Activated CD8-positive, alpha-beta memory T cell treated with anti-CD3 and anti-CD28 coated beads for 36 hours (primary cell): ENCODE measurements at regions not wholly inside any gene's neighbourhood (a gene's known extent, or its start where the extent isn't known, plus 50 kb on each side); places are given as distances from the start of the nearest gene placed in this dataset.

Source experiments
- CTCF ChIA-PET: fragments of 350-600 bp; sonication (Branson Sonifier 250); formaldehyde crosslinking; loops from one replicate; lab custom pipeline; 2021; ENCODE audit warnings: antibody characterized with exemption; lab: Charles Lee
- POLR2A ChIA-PET: fragments of 350-600 bp; sonication (Branson Sonifier 250); formaldehyde crosslinking; loops from one replicate; lab custom pipeline; 2021; ENCODE audit warnings: antibody characterized with exemption; lab: Charles Lee

- ChIA-PET POLR2A (no interaction called here), CTCF (no interaction called here)
Observed at GRCh38 chr5:143501310-143502044, 98.0 kb upstream of the NR3C1 start.

GRCh38 chr5:143499480-143500114 is 96.1 kb upstream of the NR3C1 start:
- POLR2A ChIA-PET, result no interaction called here
- CTCF ChIA-PET, result no interaction called here

GRCh38 chr5:143498821-143499220 is 95.3 kb upstream of the NR3C1 start:
- POLR2A ChIA-PET, result no interaction called here
- CTCF ChIA-PET, result no interaction called here

GRCh38 chr5:143497749-143498148 is 94.3 kb upstream of the NR3C1 start:
- ChIA-PET CTCF (no interaction called here), POLR2A (no interaction called here)

- ChIA-PET CTCF (no interaction called here), POLR2A (no interaction called here)
Observed at GRCh38 chr5:143496943-143497342, 93.5 kb upstream of the NR3C1 start.

GRCh38 chr5:143495821-143496275 is 92.4 kb upstream of the NR3C1 start:
- ChIA-PET POLR2A (interaction anchor here (0.6 kb wide), 1 partner anchor 862 kb away, joined by 3 read pairs; no protein-coding TSS in a partner anchor), CTCF (no interaction called here)

- ChIA-PET CTCF (no interaction called here), POLR2A (no interaction called here)
Observed at GRCh38 chr5:143495110-143495509, 91.6 kb upstream of the NR3C1 start.

GRCh38 chr5:143494595-143494994 is 91.1 kb upstream of the NR3C1 start:
- POLR2A ChIA-PET, result no interaction called here
- CTCF ChIA-PET, result no interaction called here

- ChIA-PET CTCF (no interaction called here), POLR2A (no interaction called here)
Observed at GRCh38 chr5:143494162-143494561, 90.7 kb upstream of the NR3C1 start.

GRCh38 chr5:143492783-143493182 is 89.3 kb upstream of the NR3C1 start:
- ChIA-PET CTCF (no interaction called here), POLR2A (no interaction called here)

GRCh38 chr5:143491646-143492045 is 88.2 kb upstream of the NR3C1 start:
- ChIA-PET POLR2A (no interaction called here), CTCF (no interaction called here)

- ChIA-PET CTCF (no interaction called here), POLR2A (no interaction called here)
Observed at GRCh38 chr5:143488381-143488780, 84.9 kb upstream of the NR3C1 start.

GRCh38 chr5:143484601-143485000 is 81.1 kb upstream of the NR3C1 start:
- CTCF ChIA-PET, result no interaction called here
- POLR2A ChIA-PET, result no interaction called here

- CTCF ChIA-PET, result no interaction called here
- POLR2A ChIA-PET, result no interaction called here
Observed at GRCh38 chr5:143481697-143482531, 78.4 kb upstream of the NR3C1 start.

GRCh38 chr5:143480001-143480400 is 76.5 kb upstream of the NR3C1 start:
- POLR2A ChIA-PET, result no interaction called here
- CTCF ChIA-PET, result no interaction called here

GRCh38 chr5:143479394-143479793 is 75.9 kb upstream of the NR3C1 start:
- CTCF ChIA-PET, result no interaction called here
- POLR2A ChIA-PET, result no interaction called here

GRCh38 chr5:143476601-143477211 is 73.2 kb upstream of the NR3C1 start:
- ChIA-PET CTCF (interaction anchor here (0.6 kb wide), 1 partner anchor 344 kb away, joined by 3 read pairs; no protein-coding TSS in a partner anchor), POLR2A (no interaction called here)

GRCh38 chr5:143474616-143475015 is 71.1 kb upstream of the NR3C1 start:
- POLR2A ChIA-PET, result no interaction called here
- CTCF ChIA-PET, result no interaction called here

- ChIA-PET CTCF (no interaction called here), POLR2A (no interaction called here)
Observed at GRCh38 chr5:143473481-143473880, 70.0 kb upstream of the NR3C1 start.

GRCh38 chr5:143472576-143472975 is 69.1 kb upstream of the NR3C1 start:
- ChIA-PET POLR2A (no interaction called here), CTCF (no interaction called here)
